HCT116 (cell line): ENCODE measurements at regions not wholly inside any gene's neighbourhood (a gene's known extent, or its start where the extent isn't known, plus 50 kb on each side); places are given as distances from the start of the nearest gene placed in this dataset.

Experiments used
- ATAC-seq: fragments of 200-7000 bp; cut with Tn5 transposase; 2 replicates; pipeline ENCODE4 v1.9.1; 2020; ENCODE audit warnings: mild to moderate bottlenecking, moderate library complexity
- BruUV-seq: library from RNA; stranded (reverse); fragments of 400-500 nt; replicated peaks from 2 replicates; lab custom pipeline; 2021; lab: Mats Ljungman, UMichigan
- CTCF ChIA-PET: fragments of 300-600 bp; sonication (Branson Sonifier 250); formaldehyde crosslinking; loops from one replicate; lab custom pipeline; 2021; ENCODE audit warnings: antibody characterized with exemption; lab: Charles Lee
- POLR2A ChIA-PET: fragments of 300-600, 350-600 bp; sonication (Branson Sonifier 250); formaldehyde crosslinking; loops from one replicate; lab custom pipeline; 2021; ENCODE audit warnings: antibody characterized with exemption; lab: Charles Lee
- RAD21 ChIA-PET, 2 experiments: fragments of 300-600 bp; sonication (Branson Sonifier 250); formaldehyde crosslinking; loops; one replicate each; lab custom pipeline; 2023; ENCODE audit warnings: low total read pairs in 2 of 2; ENCODE audit not compliant: uncharacterized antibody in 2 of 2, unreplicated experiment in 2 of 2, low non-redundant PET in 1 of 2; lab: Charles Lee
- DNase-seq: peaks from one replicate; pipeline ENCODE4 v3.0.0-alpha.2; 2010; ENCODE audit warnings: low read depth, low spot score
- H2AFZ ChIP-seq: fragments of 200-600 bp; shearing (Covaris generic), sonication (generic); 2 replicates; pipeline ENCODE4 v1.6.1; 2017; ENCODE audit warnings: low read depth, mixed run types, mixed read lengths, antibody characterized with exemption, low read length; ENCODE audit not compliant: poor library complexity, severe bottlenecking
- H3K27ac ChIP-seq: 2 replicates; pipeline ENCODE4 v1.5.1; 2012; ENCODE audit warnings: low read depth, low read length
- H3K27me3 ChIP-seq: fragments of 200-600 bp; sonication (generic); 2 replicates; pipeline ENCODE4 v1.6.1; 2016; ENCODE audit warnings: mixed run types, low read length, mixed read lengths; ENCODE audit not compliant: insufficient read depth
- H3K36me3 ChIP-seq, 2 experiments: fragments of 200-500 bp in 1 of 2; fragments of 200-600 bp in 1 of 2; sonication (Bioruptor generic) in 1 of 2; sonication (generic) in 1 of 2; 2 replicates each; pipeline versions ENCODE4 v1.5.1 to v1.6.1; 2014 to 2016; ENCODE audit warnings: low read length in 2 of 2, inconsistent platforms in 1 of 2, mixed read lengths in 1 of 2, mixed run types in 1 of 2; ENCODE audit not compliant: insufficient read depth in 2 of 2, control insufficient read depth in 1 of 2
- H3K4me1 ChIP-seq, 2 experiments: fragments of 200-600 bp in 1 of 2; sonication (generic) in 1 of 2; 2 replicates each; pipeline versions ENCODE4 v1.5.1 to v1.6.1; 2012 to 2017; ENCODE audit warnings: low read length in 2 of 2, inconsistent platforms in 1 of 2, mild to moderate bottlenecking in 1 of 2, mixed read lengths in 1 of 2, mixed run types in 1 of 2, moderate library complexity in 1 of 2; ENCODE audit not compliant: insufficient read depth in 2 of 2, control insufficient read depth in 1 of 2
- H3K4me2 ChIP-seq: fragments of 200-600 bp; sonication (generic); 2 replicates; pipeline ENCODE4 v1.6.1; 2017; ENCODE audit warnings: mixed run types, low read length, mixed read lengths
- H3K4me3 ChIP-seq, 2 experiments: fragments of 200-600 bp in 1 of 2; sonication (generic) in 1 of 2; replicated peaks in 1 of 2; 2 replicates each; pipeline ENCODE4 v1.5.1; 2011 to 2016; ENCODE audit warnings: low read length in 2 of 2, control low read depth in 1 of 2, low read depth in 1 of 2, mild to moderate bottlenecking in 1 of 2, mixed read lengths in 1 of 2, mixed run types in 1 of 2
- H3K79me2 ChIP-seq: fragments of 200-600 bp; sonication (generic); 2 replicates; pipeline ENCODE4 v1.6.1; 2017; ENCODE audit warnings: mild to moderate bottlenecking, mixed run types, low read length, moderate library complexity, mixed read lengths; ENCODE audit not compliant: insufficient read depth
- H3K9ac ChIP-seq: fragments of 200-600 bp; sonication (generic); 2 replicates; pipeline ENCODE4 v1.6.1; 2016; ENCODE audit warnings: low read length, mixed read lengths
- H3K9me2 ChIP-seq: fragments of 200-600 bp; sonication (generic), shearing (Covaris generic); 2 replicates; pipeline ENCODE4 v1.6.1; 2017; ENCODE audit warnings: mixed run types, mild to moderate bottlenecking, moderate library complexity; ENCODE audit not compliant: insufficient read depth
- H3K9me3 ChIP-seq, 2 experiments: fragments of 200-500 bp in 1 of 2; fragments of 200-600 bp in 1 of 2; sonication (Bioruptor generic) in 1 of 2; sonication (generic) in 1 of 2; 2 replicates each; pipeline ENCODE4 v1.6.1; 2014 to 2017; ENCODE audit warnings: low read length in 2 of 2, mixed read lengths in 2 of 2, inconsistent platforms in 1 of 2, low read depth in 1 of 2, mild to moderate bottlenecking in 1 of 2, mixed run types in 1 of 2, moderate library complexity in 1 of 2; ENCODE audit not compliant: control insufficient read depth in 1 of 2, insufficient read depth in 1 of 2
- H4K20me1 ChIP-seq: fragments of 200-600 bp; sonication (generic), shearing (Covaris generic); 2 replicates; pipeline ENCODE4 v1.6.1; 2017; ENCODE audit warnings: mixed run types, mild to moderate bottlenecking, moderate library complexity; ENCODE audit not compliant: insufficient read depth
- EZH2phosphoT487 ChIP-seq: fragments of 200-600 bp; IDR thresholded peaks from 2 replicates; pipeline ENCODE4 v1.6.1; 2018; ENCODE audit warnings: antibody characterized with exemption, borderline replicate concordance
- JUND ChIP-seq: IDR thresholded peaks from 2 replicates; pipeline ENCODE4 v1.6.1; 2012
- POLR2AphosphoS5 ChIP-seq: IDR thresholded peaks from 2 replicates; pipeline ENCODE4 v1.6.1; 2011; ENCODE audit warnings: mild to moderate bottlenecking, low read depth, low read length, moderate library complexity
- SIN3A ChIP-seq: IDR thresholded peaks from 2 replicates; pipeline ENCODE4 v1.6.1; 2012; ENCODE audit warnings: low read depth
- ZNF274 ChIP-seq: fragments of 200-500 bp; sonication (Bioruptor generic); IDR thresholded peaks from 2 replicates; pipeline ENCODE4 v1.6.1; 2014; ENCODE audit warnings: mild to moderate bottlenecking, low read depth, low read length, inconsistent platforms
- intact Hi-C: fragments of 100-400 bp; cut with micrococcal nuclease; formaldehyde crosslinking; loops from 2 replicates; pipeline ENCODE4 v1.10.0; 2022
- TF ChIP-seq, protein P1 (sequence below), 3 experiments: fragments of 200-600 bp in 1 of 3; sonication (generic) in 1 of 3; IDR thresholded peaks in 2 of 3; conservative IDR thresholded peaks in 1 of 3; 2 replicates each; pipeline ENCODE4 v1.5.1; 2012 to 2017; ENCODE audit warnings: low read depth in 2 of 3, low read length in 2 of 3, antibody characterized with exemption in 1 of 3, borderline replicate concordance in 1 of 3, control low read depth in 1 of 3, mild to moderate bottlenecking in 1 of 3, mixed read lengths in 1 of 3, mixed run types in 1 of 3, moderate library complexity in 1 of 3; ENCODE audit not compliant: insufficient read depth in 1 of 3

DNA sequence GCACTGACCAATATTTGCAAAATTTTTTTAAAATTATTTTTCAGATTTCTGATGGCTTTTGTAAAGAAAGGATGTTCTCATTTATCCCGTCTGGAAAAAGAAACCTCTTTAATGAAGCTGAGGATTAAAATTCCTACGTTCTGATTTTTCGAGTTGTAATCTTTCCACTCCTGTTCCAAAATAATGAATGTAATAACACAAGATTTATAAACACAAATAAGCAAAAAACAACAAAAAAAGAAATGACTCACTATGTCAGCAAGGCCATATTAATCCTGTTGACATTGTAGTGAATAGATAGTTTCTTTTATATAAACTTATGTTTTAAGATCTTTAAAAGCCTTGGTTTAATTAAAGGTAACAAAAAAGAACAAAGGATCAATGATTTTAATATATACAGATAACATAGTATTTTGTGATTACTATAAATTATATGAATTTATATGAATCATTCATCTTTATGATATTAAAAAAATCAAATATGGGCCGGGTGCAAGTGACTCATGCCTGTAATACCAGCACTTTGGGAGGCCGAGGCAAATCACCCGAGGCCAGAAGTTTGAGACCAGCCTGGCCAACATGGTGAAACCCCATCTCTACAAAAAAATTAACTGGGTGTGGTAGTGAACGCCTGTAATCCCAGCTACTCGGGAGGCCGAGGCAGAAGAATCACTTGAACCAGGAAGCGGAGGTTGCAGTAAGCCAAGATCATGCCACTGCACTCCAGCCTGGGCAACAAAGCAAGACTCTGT is 336.6 kb upstream of the DAB2 start:
- H3K9me2 ChIP-seq = no peaks in the 10 kb centered on the region
- H3K4me1 ChIP-seq = peaks cover under 1 to 2% of the 10 kb centered on the region in 2 experiments
- no peaks in the 10 kb centered on the region for H3K27me3 ChIP-seq
- no peaks in the 10 kb centered on the region for H3K36me3 ChIP-seq
- no TSS peak for BruUV-seq
- no peak overlapping the region for H3K27ac ChIP-seq
- no peak overlapping the region for H3K4me3 ChIP-seq
- CTCF ChIA-PET = no interaction called here
- H3K9ac ChIP-seq = no peak overlapping the region
- POLR2A ChIA-PET = no interaction called here
- no peaks in the 10 kb centered on the region for H3K79me2 ChIP-seq
- TF ChIP-seq POLR2AphosphoS5 = no peak
- TF ChIP-seq, all 23 proteins: peak for 0
- DNase-seq (no peak), ATAC-seq (no peak)
- Histone ChIP-seq H4K20me1 (no peaks in the 10 kb centered on the region), H3K4me2 (no peak overlapping the region), H3K9me3 (no peaks in the 10 kb centered on the region), H2AFZ (no peak overlapping the region)
- intact Hi-C loops = no loop called here
- RAD21 ChIA-PET = no interaction called here

DNA sequence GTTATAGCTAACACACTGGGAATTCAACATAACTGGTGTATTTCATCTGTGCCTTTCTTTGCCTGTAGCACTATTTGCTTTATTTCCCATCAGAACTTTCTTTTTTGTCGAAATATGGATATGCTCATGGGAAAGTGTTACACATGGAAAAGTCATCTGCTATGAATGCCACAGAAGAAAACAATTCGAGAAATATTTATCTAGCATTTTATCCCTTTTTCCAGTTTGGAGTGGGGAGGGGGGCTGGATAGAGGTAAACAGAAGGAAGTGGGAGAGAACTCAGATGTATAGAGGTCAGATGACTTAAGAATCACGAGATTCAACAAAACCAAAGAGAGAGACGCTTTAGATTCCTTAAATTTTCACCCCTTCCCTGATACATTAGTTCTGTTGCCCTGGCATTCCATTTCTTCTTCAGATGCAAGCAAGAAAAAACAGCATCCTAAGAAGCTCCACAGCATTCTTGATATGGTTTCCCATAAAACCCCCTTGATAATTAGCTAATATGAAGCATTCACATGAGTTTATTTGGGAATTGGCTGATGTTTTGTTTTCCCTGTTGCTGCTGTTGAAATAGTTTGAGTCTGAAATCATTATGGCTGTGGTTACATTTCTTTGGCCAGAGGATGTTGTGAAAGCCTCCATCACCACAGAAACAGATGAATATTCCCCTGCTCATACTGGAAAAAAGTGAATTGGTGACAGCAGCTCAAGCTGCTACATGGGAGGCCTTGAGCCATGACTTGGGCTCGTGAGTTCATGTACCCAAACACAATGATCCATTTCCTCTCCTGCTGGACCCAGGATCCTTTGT is 335.8 kb upstream of the DAB2 start:
- ChIA-PET RAD21 (no interaction called here), CTCF (no interaction called here)
- no peak overlapping the region for H3K9ac ChIP-seq
- no peak overlapping the region for H3K27ac ChIP-seq
- H2AFZ ChIP-seq = no peak overlapping the region
- H3K4me3 ChIP-seq = no peak overlapping the region
- H3K9me2 ChIP-seq = no peaks in the 10 kb centered on the region
- DNase-seq (no peak), ATAC-seq (no peak)
- intact Hi-C loops = no loop called here
- no peaks in the 10 kb centered on the region for H3K79me2 ChIP-seq
- TF ChIP-seq JUND (no peak), SIN3A (no peak), POLR2AphosphoS5 (no peak), EZH2phosphoT487 (no peak), ZNF274 (no peak)
- TF ChIP-seq, protein P1, sequence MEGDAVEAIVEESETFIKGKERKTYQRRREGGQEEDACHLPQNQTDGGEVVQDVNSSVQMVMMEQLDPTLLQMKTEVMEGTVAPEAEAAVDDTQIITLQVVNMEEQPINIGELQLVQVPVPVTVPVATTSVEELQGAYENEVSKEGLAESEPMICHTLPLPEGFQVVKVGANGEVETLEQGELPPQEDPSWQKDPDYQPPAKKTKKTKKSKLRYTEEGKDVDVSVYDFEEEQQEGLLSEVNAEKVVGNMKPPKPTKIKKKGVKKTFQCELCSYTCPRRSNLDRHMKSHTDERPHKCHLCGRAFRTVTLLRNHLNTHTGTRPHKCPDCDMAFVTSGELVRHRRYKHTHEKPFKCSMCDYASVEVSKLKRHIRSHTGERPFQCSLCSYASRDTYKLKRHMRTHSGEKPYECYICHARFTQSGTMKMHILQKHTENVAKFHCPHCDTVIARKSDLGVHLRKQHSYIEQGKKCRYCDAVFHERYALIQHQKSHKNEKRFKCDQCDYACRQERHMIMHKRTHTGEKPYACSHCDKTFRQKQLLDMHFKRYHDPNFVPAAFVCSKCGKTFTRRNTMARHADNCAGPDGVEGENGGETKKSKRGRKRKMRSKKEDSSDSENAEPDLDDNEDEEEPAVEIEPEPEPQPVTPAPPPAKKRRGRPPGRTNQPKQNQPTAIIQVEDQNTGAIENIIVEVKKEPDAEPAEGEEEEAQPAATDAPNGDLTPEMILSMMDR (IDR thresholded peaks at IDR 0.05 in 2 of 3, conservative IDR thresholded peaks at IDR 0.05 in 1 of 3; ENCODE audit: borderline replicate concordance in 1 of 3, insufficient read depth in 1 of 3, low read depth in 2 of 3, low read length in 2 of 3) = no peak
- TF ChIP-seq, all 23 proteins: peak for 0
- POLR2A ChIA-PET = no interaction called here
- BruUV-seq = no TSS peak
- no peaks in the 10 kb centered on the region for H3K9me3 ChIP-seq
- no peaks in the 10 kb centered on the region for H3K36me3 ChIP-seq
- H4K20me1 ChIP-seq = no peaks in the 10 kb centered on the region
- peaks cover 9 to 10% of the 10 kb centered on the region in 2 experiments for H3K4me1 ChIP-seq
- no peak overlapping the region for H3K4me2 ChIP-seq
- H3K27me3 ChIP-seq = no peaks in the 10 kb centered on the region
